H1 (cell line): ENCODE measurements at regions not wholly inside any gene's neighbourhood (a gene's known extent, or its start where the extent isn't known, plus 50 kb on each side); places are given as distances from the start of the nearest gene placed in this dataset.

Experiments
- ATF2 ChIP-seq: IDR thresholded peaks from 2 replicates; pipeline ENCODE4 v1.6.1; 2012; ENCODE audit warnings: low read length, inconsistent platforms
- CHD7 ChIP-seq: fragments of 300-600 bp; sonication (generic); IDR thresholded peaks from 2 replicates; pipeline ENCODE4 v1.7.1; 2012; ENCODE audit warnings: low read length, moderate library complexity, mild to moderate bottlenecking, inconsistent platforms; ENCODE audit not compliant: insufficient replicate concordance
- E2F6 ChIP-seq: IDR thresholded peaks from 2 replicates; pipeline ENCODE4 v1.6.1; 2012; ENCODE audit warnings: inconsistent platforms
- EP300 ChIP-seq, 2 experiments: IDR thresholded peaks; 1 replicate in 1 of 2; 2 replicates in 1 of 2; pipeline ENCODE4 v1.6.1; 2011 to 2012; ENCODE audit warnings: low read depth in 2 of 2, low read length in 2 of 2, mild to moderate bottlenecking in 2 of 2, borderline replicate concordance in 1 of 2, inconsistent platforms in 1 of 2, moderate library complexity in 1 of 2
- GABPA ChIP-seq: IDR thresholded peaks from 2 replicates; pipeline ENCODE4 v1.6.1; 2011; ENCODE audit warnings: mild to moderate bottlenecking, low read length, moderate library complexity, borderline replicate concordance; ENCODE audit not compliant: insufficient read depth
- HDAC2 ChIP-seq, 2 experiments: fragments of 300-600 bp in 1 of 2; sonication (generic) in 1 of 2; IDR thresholded peaks; 2 replicates each; pipeline ENCODE4 v1.6.1; 2011 to 2012; ENCODE audit warnings: low read depth in 2 of 2, low read length in 2 of 2, mild to moderate bottlenecking in 2 of 2, moderate library complexity in 2 of 2, borderline replicate concordance in 1 of 2, inconsistent platforms in 1 of 2
- RBBP5 ChIP-seq: IDR thresholded peaks from 2 replicates; pipeline ENCODE4 v1.7.1; 2012; ENCODE audit warnings: low read depth, mild to moderate bottlenecking, inconsistent platforms, low read length, moderate library complexity, borderline replicate concordance
- TAF1 ChIP-seq: IDR thresholded peaks from 2 replicates; pipeline ENCODE4 v1.6.1; 2011; ENCODE audit warnings: mild to moderate bottlenecking, low read depth, low read length
- TEAD4 ChIP-seq: IDR thresholded peaks from 2 replicates; pipeline ENCODE4 v1.6.1; 2012; ENCODE audit warnings: low read depth, low read length, inconsistent platforms, mixed read lengths

GRCh38 chr2:51472783-51473182 lies 440.9 kb upstream of the NRXN1 start (continued):
- TF ChIP-seq CHD7: no peak
- no peak for TF ChIP-seq ATF2
- TF ChIP-seq RBBP5: no peak
- no peak for TF ChIP-seq HDAC2 (IDR thresholded peaks at IDR 0.05; ENCODE audit: borderline replicate concordance in 1 of 2, low read depth in 2 of 2, low read length in 2 of 2)
- TF ChIP-seq E2F6: no peak
- TF ChIP-seq GABPA: no peak
- TF ChIP-seq EP300 (IDR thresholded peaks at IDR 0.05; ENCODE audit: borderline replicate concordance in 1 of 2, low read depth in 2 of 2, low read length in 2 of 2): no peak
- no peak for TF ChIP-seq TAF1
- TF ChIP-seq TEAD4: no peak
